Activated CD4-positive, alpha-beta T cell treated with anti-CD3 and anti-CD28 coated beads, Interleukin-2, amount 10 ng/mL, durations not matched to agents 24 days and 14 days (primary cell): ENCODE measurements at regions not wholly inside any gene's neighbourhood (a gene's known extent, or its start where the extent isn't known, plus 50 kb on each side); places are given as distances from the start of the nearest gene placed in this dataset.

Experiments
- DNase-seq: peaks from one replicate; pipeline ENCODE4 v3.0.0; 2022
- H3K27ac Mint-ChIP-seq: one replicate; pipeline ENCODE4 v1.8.0; 2022; ENCODE audit warnings: mild to moderate bottlenecking, mixed read lengths
- H3K27me3 Mint-ChIP-seq: one replicate; pipeline ENCODE4 v1.8.0; 2022; ENCODE audit warnings: mixed read lengths
- H3K36me3 Mint-ChIP-seq: one replicate; pipeline ENCODE4 v1.8.0; 2022; ENCODE audit warnings: low read depth, mild to moderate bottlenecking, mixed read lengths
- H3K4me1 Mint-ChIP-seq: one replicate; pipeline ENCODE4 v1.8.0; 2021; ENCODE audit warnings: mixed read lengths
- H3K4me3 Mint-ChIP-seq: one replicate; pipeline ENCODE4 v1.8.0; 2022; ENCODE audit warnings: mild to moderate bottlenecking, moderate library complexity, mixed read lengths
- H3K9me3 Mint-ChIP-seq: one replicate; pipeline ENCODE4 v1.8.0; 2021; ENCODE audit warnings: mixed read lengths
- intact Hi-C: fragments of 100-400 bp; cut with micrococcal nuclease; formaldehyde crosslinking; loops from one replicate; pipeline ENCODE4 v1.15.1; 2023

- Mint-ChIP-seq H3K27ac (no peak overlapping the region), H3K27me3 (peaks cover 3% of the 10 kb centered on the region), H3K36me3 (no peaks in the 10 kb centered on the region), H3K9me3 (peaks cover 6% of the 10 kb centered on the region), H3K4me1 (no peaks in the 10 kb centered on the region), H3K4me3 (no peak overlapping the region)
- DNase-seq = no peak
- intact Hi-C loops = no loop called here
These were observed 160.5 kb downstream of the FGF18 start for GRCh38 chr5:171579976-171580411.

GRCh38 chr5:171580502-171581265 is 161.2 kb downstream of the FGF18 start:
- intact Hi-C loops = no loop called here

GRCh38 chr5:171581781-171582180 is 162.3 kb downstream of the FGF18 start:
- H3K27me3 Mint-ChIP-seq = peaks cover 3% of the 10 kb centered on the region
- no peak overlapping the region for H3K27ac Mint-ChIP-seq
- no peaks in the 10 kb centered on the region for H3K9me3 Mint-ChIP-seq
- H3K4me1 Mint-ChIP-seq = no peaks in the 10 kb centered on the region
- no peak overlapping the region for H3K4me3 Mint-ChIP-seq
- H3K36me3 Mint-ChIP-seq = no peaks in the 10 kb centered on the region
- intact Hi-C loops = no loop called here
- DNase-seq = no peak

More at GRCh38 chr5:171580502-171581265, 161.2 kb downstream of the FGF18 start:
- Mint-ChIP-seq H3K9me3 (peaks cover 6% of the 10 kb centered on the region), H3K27me3 (peaks cover 3% of the 10 kb centered on the region), H3K4me1 (no peaks in the 10 kb centered on the region), H3K4me3 (no peak overlapping the region), H3K27ac (no peak overlapping the region), H3K36me3 (no peaks in the 10 kb centered on the region)
- no peak for DNase-seq

- DNase-seq = no peak
- Mint-ChIP-seq H3K27me3 (peaks cover 3% of the 10 kb centered on the region), H3K27ac (no peak overlapping the region), H3K9me3 (no peaks in the 10 kb centered on the region), H3K4me3 (no peak overlapping the region), H3K36me3 (no peaks in the 10 kb centered on the region), H3K4me1 (no peaks in the 10 kb centered on the region)
- intact Hi-C loops = no loop called here
These were observed 163.4 kb downstream of the FGF18 start for GRCh38 chr5:171582849-171583248.

- Mint-ChIP-seq H3K27me3 (peaks cover 3% of the 10 kb centered on the region), H3K27ac (no peak overlapping the region), H3K4me1 (no peaks in the 10 kb centered on the region), H3K36me3 (no peaks in the 10 kb centered on the region), H3K4me3 (no peak overlapping the region), H3K9me3 (no peaks in the 10 kb centered on the region)
- intact Hi-C loops = no loop called here
- no peak for DNase-seq
These were observed 166.5 kb downstream of the FGF18 start for GRCh38 chr5:171585981-171586380.

GRCh38 chr5:171586436-171586835 is 167.0 kb downstream of the FGF18 start:
- peaks cover 3% of the 10 kb centered on the region for H3K27me3 Mint-ChIP-seq

GRCh38 chr5:171588046-171588445 is 168.6 kb downstream of the FGF18 start:
- Mint-ChIP-seq H3K27me3 (peaks cover 1% of the 10 kb centered on the region), H3K4me3 (no peak overlapping the region), H3K4me1 (no peaks in the 10 kb centered on the region), H3K36me3 (no peaks in the 10 kb centered on the region), H3K27ac (no peak overlapping the region), H3K9me3 (no peaks in the 10 kb centered on the region)
- intact Hi-C loops = no loop called here
- DNase-seq = no peak

More at GRCh38 chr5:171586436-171586835, 167.0 kb downstream of the FGF18 start:
- Mint-ChIP-seq H3K4me3 (no peak overlapping the region), H3K27ac (no peak overlapping the region), H3K36me3 (no peaks in the 10 kb centered on the region), H3K4me1 (no peaks in the 10 kb centered on the region), H3K9me3 (no peaks in the 10 kb centered on the region)
- intact Hi-C loops = no loop called here
- no peak for DNase-seq

GRCh38 chr5:171588790-171589189 is 169.3 kb downstream of the FGF18 start:
- no peaks in the 10 kb centered on the region for H3K27me3 Mint-ChIP-seq
- H3K4me1 Mint-ChIP-seq = no peaks in the 10 kb centered on the region
- H3K27ac Mint-ChIP-seq = no peak overlapping the region

GRCh38 chr5:171589461-171589860 is 170.0 kb downstream of the FGF18 start:
- Mint-ChIP-seq H3K4me3 (no peak overlapping the region), H3K4me1 (no peaks in the 10 kb centered on the region), H3K9me3 (no peaks in the 10 kb centered on the region), H3K27me3 (no peaks in the 10 kb centered on the region), H3K36me3 (no peaks in the 10 kb centered on the region), H3K27ac (no peak overlapping the region)
- no peak for DNase-seq
- intact Hi-C loops = no loop called here

More at GRCh38 chr5:171588790-171589189, 169.3 kb downstream of the FGF18 start:
- H3K9me3 Mint-ChIP-seq = no peaks in the 10 kb centered on the region
- no peak overlapping the region for H3K4me3 Mint-ChIP-seq
- no peaks in the 10 kb centered on the region for H3K36me3 Mint-ChIP-seq
- intact Hi-C loops = no loop called here
- DNase-seq = no peak

GRCh38 chr5:171592076-171592475 is 172.6 kb downstream of the FGF18 start:
- Mint-ChIP-seq H3K9me3 (no peaks in the 10 kb centered on the region), H3K27ac (no peak overlapping the region), H3K4me1 (no peaks in the 10 kb centered on the region), H3K27me3 (no peaks in the 10 kb centered on the region), H3K36me3 (no peaks in the 10 kb centered on the region), H3K4me3 (no peak overlapping the region)
- intact Hi-C loops = no loop called here
- no peak for DNase-seq

GRCh38 chr5:171592736-171593135 is 173.3 kb downstream of the FGF18 start:
- H3K4me3 Mint-ChIP-seq = no peak overlapping the region
- H3K27me3 Mint-ChIP-seq = no peaks in the 10 kb centered on the region
- H3K4me1 Mint-ChIP-seq = no peaks in the 10 kb centered on the region
- H3K9me3 Mint-ChIP-seq = peaks cover 3% of the 10 kb centered on the region
- DNase-seq = no peak
- H3K36me3 Mint-ChIP-seq = no peaks in the 10 kb centered on the region
- intact Hi-C loops = no loop called here
- H3K27ac Mint-ChIP-seq = no peak overlapping the region

- no peak for DNase-seq
- intact Hi-C loops = no loop called here
- no peak overlapping the region for H3K4me3 Mint-ChIP-seq
- no peak overlapping the region for H3K27ac Mint-ChIP-seq
- no peaks in the 10 kb centered on the region for H3K27me3 Mint-ChIP-seq
- no peaks in the 10 kb centered on the region for H3K36me3 Mint-ChIP-seq
- H3K9me3 Mint-ChIP-seq = peaks cover 3% of the 10 kb centered on the region
- H3K4me1 Mint-ChIP-seq = no peaks in the 10 kb centered on the region
These were observed 174.0 kb downstream of the FGF18 start for GRCh38 chr5:171593401-171593800.

- no peak for DNase-seq
- H3K4me3 Mint-ChIP-seq = no peak overlapping the region
- no peaks in the 10 kb centered on the region for H3K36me3 Mint-ChIP-seq
- peaks cover 3% of the 10 kb centered on the region for H3K9me3 Mint-ChIP-seq
- intact Hi-C loops = no loop called here
- H3K27me3 Mint-ChIP-seq = no peaks in the 10 kb centered on the region
- H3K4me1 Mint-ChIP-seq = no peaks in the 10 kb centered on the region
- no peak overlapping the region for H3K27ac Mint-ChIP-seq
These were observed 174.5 kb downstream of the FGF18 start for GRCh38 chr5:171593976-171594375.

GRCh38 chr5:171595401-171595800 is 176.0 kb downstream of the FGF18 start:
- Mint-ChIP-seq H3K27ac (no peak overlapping the region), H3K9me3 (peaks cover 3% of the 10 kb centered on the region), H3K4me1 (no peaks in the 10 kb centered on the region), H3K4me3 (no peak overlapping the region), H3K27me3 (no peaks in the 10 kb centered on the region), H3K36me3 (no peaks in the 10 kb centered on the region)
- no peak for DNase-seq
- intact Hi-C loops = no loop called here

- H3K27me3 Mint-ChIP-seq = peaks cover under 1% of the 10 kb centered on the region
- intact Hi-C loops = no loop called here
- H3K27ac Mint-ChIP-seq = no peak overlapping the region
- H3K4me3 Mint-ChIP-seq = no peak overlapping the region
- peaks cover 3% of the 10 kb centered on the region for H3K4me1 Mint-ChIP-seq
- H3K36me3 Mint-ChIP-seq = no peaks in the 10 kb centered on the region
- H3K9me3 Mint-ChIP-seq = peaks cover 3% of the 10 kb centered on the region
- DNase-seq = no peak
These were observed 176.4 kb downstream of the FGF18 start for GRCh38 chr5:171595801-171596231.
